Stomach (tissue), 4 donors: ENCODE measurements at regions not wholly inside any gene's neighbourhood (a gene's known extent, or its start where the extent isn't known, plus 50 kb on each side); places are given as distances from the start of the nearest gene placed in this dataset.

Experiments used
- POLR2AphosphoS5 ChIP-seq, 3 donors: sonication (generic); formaldehyde crosslinking; IDR thresholded peaks; one replicate each; pipeline ENCODE4 v1.6.1; 2016; ENCODE audit warnings: antibody characterized with exemption in 3 of 3
- TF ChIP-seq, protein P1 (sequence below), 7 experiments: fragments of 450-650 bp in 4 of 7; fragments of 200-600 bp in 3 of 7; sonication (generic) in 3 of 7; IDR thresholded peaks; one replicate each; pipeline ENCODE4 v1.5.1; 2016 to 2019; ENCODE audit warnings: antibody characterized with exemption in 7 of 7, control low read depth in 2 of 7, mild to moderate bottlenecking in 1 of 7

DNA sequence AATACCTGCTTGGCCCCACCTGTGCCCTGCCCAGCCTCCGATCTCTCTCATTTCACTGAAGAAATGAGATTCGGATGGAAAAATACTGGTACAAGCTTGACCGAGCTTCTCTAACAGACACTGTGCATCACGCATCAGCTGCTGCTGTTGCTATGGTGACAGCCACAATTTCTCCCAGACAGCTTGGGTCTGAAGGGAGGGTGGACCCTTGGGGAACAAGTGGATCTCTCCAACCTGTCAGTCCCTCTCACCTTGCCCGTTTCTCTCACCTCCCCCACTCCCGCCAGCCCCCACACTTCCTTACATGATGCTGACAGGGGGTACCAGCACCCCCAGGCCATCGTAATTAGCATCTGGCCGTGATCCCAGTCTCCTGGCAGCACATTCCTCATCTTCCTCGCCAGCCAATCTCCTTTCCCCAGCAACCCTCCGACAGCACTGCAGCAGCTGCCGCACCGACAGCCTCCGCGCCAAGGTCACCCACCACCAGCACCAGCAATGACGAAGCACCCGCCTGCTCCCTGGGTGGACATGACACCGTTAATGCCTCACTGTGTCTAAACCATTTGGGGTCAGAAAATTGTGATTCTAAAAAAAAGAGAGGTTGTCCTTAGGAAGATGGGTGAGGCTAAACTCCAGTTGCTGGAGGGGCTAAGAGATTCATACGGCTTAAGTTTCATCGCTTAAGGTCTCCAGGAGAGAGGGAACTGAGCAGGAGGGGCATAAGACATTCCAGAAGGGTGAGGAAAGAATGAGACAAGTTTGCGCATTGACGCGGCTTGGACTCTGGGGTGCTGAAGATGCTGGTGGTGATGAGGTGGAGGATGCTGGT lies 58.6 kb upstream of the TNRC6A start:
- TF ChIP-seq, protein P1, sequence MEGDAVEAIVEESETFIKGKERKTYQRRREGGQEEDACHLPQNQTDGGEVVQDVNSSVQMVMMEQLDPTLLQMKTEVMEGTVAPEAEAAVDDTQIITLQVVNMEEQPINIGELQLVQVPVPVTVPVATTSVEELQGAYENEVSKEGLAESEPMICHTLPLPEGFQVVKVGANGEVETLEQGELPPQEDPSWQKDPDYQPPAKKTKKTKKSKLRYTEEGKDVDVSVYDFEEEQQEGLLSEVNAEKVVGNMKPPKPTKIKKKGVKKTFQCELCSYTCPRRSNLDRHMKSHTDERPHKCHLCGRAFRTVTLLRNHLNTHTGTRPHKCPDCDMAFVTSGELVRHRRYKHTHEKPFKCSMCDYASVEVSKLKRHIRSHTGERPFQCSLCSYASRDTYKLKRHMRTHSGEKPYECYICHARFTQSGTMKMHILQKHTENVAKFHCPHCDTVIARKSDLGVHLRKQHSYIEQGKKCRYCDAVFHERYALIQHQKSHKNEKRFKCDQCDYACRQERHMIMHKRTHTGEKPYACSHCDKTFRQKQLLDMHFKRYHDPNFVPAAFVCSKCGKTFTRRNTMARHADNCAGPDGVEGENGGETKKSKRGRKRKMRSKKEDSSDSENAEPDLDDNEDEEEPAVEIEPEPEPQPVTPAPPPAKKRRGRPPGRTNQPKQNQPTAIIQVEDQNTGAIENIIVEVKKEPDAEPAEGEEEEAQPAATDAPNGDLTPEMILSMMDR (IDR thresholded peaks at IDR 0.05) = no peak
- TF ChIP-seq POLR2AphosphoS5 (IDR thresholded peaks at IDR 0.05) = peak in 1 of 3 donors; percentile 2
